K562 (cell line): ENCODE measurements at regions not wholly inside any gene's neighbourhood (a gene's known extent, or its start where the extent isn't known, plus 50 kb on each side); places are given as distances from the start of the nearest gene placed in this dataset.

Source experiments
- ATAC-seq: fragments of 200-7000 bp; cut with Tn5 transposase; 3 replicates; pipeline ENCODE4 v1.9.1; 2020; ENCODE audit warnings: moderate library complexity
- BruUV-seq: library from RNA; stranded (reverse); fragments of 400-500 nt; replicated peaks from 2 replicates; lab custom pipeline; 2021; lab: Mats Ljungman, UMichigan
- CTCF ChIA-PET: fragments of 300-600 bp; formaldehyde crosslinking; extraction: SDS; loops from one replicate; lab custom pipeline; 2021; ENCODE audit warnings: low intra/inter-chr PET ratio; lab: Yijun Ruan, JAX
- POLR2A ChIA-PET: fragments of 300-600, 350-650 bp; sonication (Branson Sonifier 250); formaldehyde crosslinking; extraction: SDS; loops from one replicate; lab custom pipeline; 2021; ENCODE audit warnings: antibody characterized with exemption, inconsistent platforms; lab: Yijun Ruan, JAX
- DNase-seq, 4 experiments: peaks; one replicate each; pipeline versions ENCODE4 v3.0.0 to v3.0.0-alpha.2; 2011 to 2018; ENCODE audit warnings: low spot score in 3 of 4, mixed read lengths in 3 of 4; ENCODE audit errors: extremely low read depth in 1 of 4
- FAIRE-seq: peaks from 2 replicates; lab custom pipeline; 2011; peaks lifted over from hg19 to GRCh38; lab: Jason Lieb, UNC
- H2AFZ ChIP-seq: 2 replicates; pipeline ENCODE4 v1.6.0; 2011; ENCODE audit warnings: low read depth, low read length, control low read depth, inconsistent platforms
- H3K27ac ChIP-seq: fragments of 200-600 bp; 3 replicates; pipeline ENCODE4 v1.8.0; 2011; ENCODE audit warnings: low read depth, mild to moderate bottlenecking, control low read depth, inconsistent platforms, low read length, moderate library complexity, mixed read lengths; ENCODE audit errors: extremely low read depth
- H3K27me3 ChIP-seq, 2 experiments: fragments of 300-600 bp in 1 of 2; 2 replicates in 1 of 2; 3 replicates in 1 of 2; pipeline versions ENCODE4 v1.6.0 to v1.8.0; 2011; ENCODE audit warnings: inconsistent platforms in 2 of 2, low read length in 2 of 2, mild to moderate bottlenecking in 1 of 2, mixed read lengths in 1 of 2, moderate library complexity in 1 of 2; ENCODE audit not compliant: control insufficient read depth in 2 of 2, insufficient read depth in 2 of 2
- H3K36me3 ChIP-seq: fragments of 300-600 bp; 3 replicates; pipeline ENCODE4 v1.8.0; 2011; ENCODE audit warnings: mild to moderate bottlenecking, low read length, inconsistent platforms; ENCODE audit not compliant: control insufficient read depth, insufficient read depth
- H3K4me1 ChIP-seq, 2 experiments: fragments of 200-600 bp in 1 of 2; replicated peaks in 1 of 2; 2 replicates in 1 of 2; 3 replicates in 1 of 2; pipeline versions ENCODE4 v1.5.1 to v1.8.0; 2011; ENCODE audit warnings: inconsistent platforms in 2 of 2, low read length in 2 of 2, mild to moderate bottlenecking in 1 of 2, mixed read lengths in 1 of 2, moderate library complexity in 1 of 2; ENCODE audit not compliant: control insufficient read depth in 2 of 2, insufficient read depth in 2 of 2
- H3K4me2 ChIP-seq: 2 replicates; pipeline ENCODE4 v1.6.1; 2011; ENCODE audit warnings: low read length, control low read depth, inconsistent platforms, mixed read lengths; ENCODE audit not compliant: insufficient read depth
- H3K4me3 ChIP-seq: fragments of 200-600 bp; sonication (generic), shearing (Covaris generic); 2 replicates; pipeline ENCODE4 v1.5.1; 2016; ENCODE audit warnings: control low read depth, inconsistent platforms
- H3K79me2 ChIP-seq: fragments of 200-600 bp; 3 replicates; pipeline ENCODE4 v1.8.0; 2011; ENCODE audit warnings: low read length, inconsistent platforms; ENCODE audit not compliant: control insufficient read depth, insufficient read depth
- H3K9ac ChIP-seq, 2 experiments: 2 replicates each; pipeline versions ENCODE4 v1.6.0 to v1.6.1; 2011; ENCODE audit warnings: low read depth in 2 of 2, low read length in 2 of 2, control low read depth in 1 of 2, inconsistent platforms in 1 of 2, mild to moderate bottlenecking in 1 of 2, mixed read lengths in 1 of 2; ENCODE audit not compliant: insufficient read depth in 1 of 2
- H3K9me1 ChIP-seq: one replicate; pipeline ENCODE4 v1.6.0; 2011; ENCODE audit warnings: inconsistent platforms, mild to moderate bottlenecking, low read length, moderate library complexity; ENCODE audit not compliant: control insufficient read depth, insufficient read depth
- H3K9me3 ChIP-seq: replicated peaks from 2 replicates; pipeline ENCODE4 v1.5.1; 2011; ENCODE audit warnings: low read depth, low read length, inconsistent platforms; ENCODE audit not compliant: control insufficient read depth, insufficient read depth
- H4K20me1 ChIP-seq: replicated peaks from 2 replicates; pipeline ENCODE4 v1.6.1; 2011; ENCODE audit warnings: low read length, inconsistent platforms, mixed read lengths; ENCODE audit not compliant: control insufficient read depth, insufficient read depth
- BCOR ChIP-seq: fragments of 450-650 bp; IDR thresholded peaks from 2 replicates; pipeline ENCODE4 v1.6.1; 2016
- EHMT2 ChIP-seq: fragments of 450-650 bp; IDR thresholded peaks from 2 replicates; pipeline ENCODE4 v1.6.1; 2018; ENCODE audit warnings: antibody characterized with exemption
- EZH2 ChIP-seq: IDR thresholded peaks from 2 replicates; pipeline ENCODE4 v1.6.1; 2012; ENCODE audit warnings: low read depth, mild to moderate bottlenecking, inconsistent platforms, low read length, borderline replicate concordance
- HDAC2 ChIP-seq: fragments of 450-650 bp; IDR thresholded peaks from 2 replicates; pipeline ENCODE4 v1.6.1; 2016; ENCODE audit warnings: mild to moderate bottlenecking
- ID3 ChIP-seq, 2 experiments: fragments of 250-450 bp in 1 of 2; fragments of 450-650 bp in 1 of 2; sonication (Bioruptor Pico) in 1 of 2; IDR thresholded peaks; 2 replicates each; pipeline versions ENCODE4 v1.6.1 to v1.8.0; 2016 to 2021; ENCODE audit warnings: mild to moderate bottlenecking in 2 of 2, moderate library complexity in 2 of 2, missing compliant biosample characterization in 1 of 2, missing genetic modification characterization in 1 of 2
- MTF1 ChIP-seq: fragments of 250-450 bp; sonication (Bioruptor Pico); IDR thresholded peaks from 2 replicates; pipeline ENCODE4 v1.9.0; 2021; ENCODE audit warnings: moderate library complexity, mild to moderate bottlenecking, inconsistent platforms, borderline replicate concordance
- MYC ChIP-seq, 2 experiments: fragments of 250-450 bp in 1 of 2; sonication (Bioruptor Pico) in 1 of 2; IDR thresholded peaks; 2 replicates each; pipeline versions ENCODE4 v1.5.1 to v1.6.1; 2012 to 2021; ENCODE audit warnings: low read depth in 2 of 2, borderline replicate concordance in 1 of 2, improper control_type of control experiment in 1 of 2, low read length in 1 of 2, mild to moderate bottlenecking in 1 of 2, moderate library complexity in 1 of 2
- NR0B1 ChIP-seq: fragments of 450-650 bp; IDR thresholded peaks from one replicate; pipeline ENCODE4 v1.6.1; 2018; ENCODE audit warnings: mild to moderate bottlenecking, moderate library complexity; ENCODE audit not compliant: partially characterized antibody
- SMARCA5 ChIP-seq: fragments of 450-650 bp; IDR thresholded peaks from 2 replicates; pipeline ENCODE4 v1.6.1; 2016
- SNRNP70 ChIP-seq: fragments of 200-400 bp; formaldehyde crosslinking; optimal IDR thresholded peaks from 2 replicates; pipeline ENCODE3; 2017; ENCODE audit warnings: low read depth, low read length
- SP1 ChIP-seq: sonication (generic); formaldehyde crosslinking; IDR thresholded peaks from 2 replicates; pipeline ENCODE4 v1.8.1; 2022; ENCODE audit warnings: mild to moderate bottlenecking, missing genetic modification reagents
- ZNF3 ChIP-seq: fragments of 250-450 bp; sonication (Bioruptor Pico); IDR thresholded peaks from 2 replicates; pipeline ENCODE4 v1.5.0; 2021; ENCODE audit warnings: mild to moderate bottlenecking, moderate library complexity
- ZNF507 ChIP-seq: conservative IDR thresholded peaks from 2 replicates; pipeline ENCODE4 v1.6.1; 2017; ENCODE audit warnings: missing genetic modification characterization, missing compliant biosample characterization
- WGBS: fragments of 100-300 bp; shearing (Covaris generic); methylation state at CpG from one replicate; pipeline ENCODE4 v1.1.6; 2016; ENCODE audit warnings: low coverage, mixed read lengths; ENCODE audit not compliant: insufficient coverage; ENCODE audit errors: missing lambda C conversion rate; 5-methylcytosine and 5-hydroxymethylcytosine counted together
- in situ Hi-C: fragments of 300-500 bp; cut with MboI; formaldehyde crosslinking; loops from 4 replicates; pipeline ENCODE4 v1.15.0; 2018; ENCODE audit warnings: inconsistent platforms, mixed read lengths
- intact Hi-C: fragments of 100-400 bp; cut with micrococcal nuclease; formaldehyde crosslinking; loops from 2 replicates; pipeline ENCODE4 v1.14.2; 2022
- TF ChIP-seq, protein P1 (sequence below): conservative IDR thresholded peaks from 2 replicates; pipeline ENCODE4 v1.6.1; 2011; ENCODE audit warnings: low read depth, mild to moderate bottlenecking, low read length; ENCODE audit not compliant: control insufficient read depth
- TF ChIP-seq, protein P2 (sequence below): fragments of 450-650 bp; IDR thresholded peaks from 2 replicates; pipeline ENCODE4 v1.6.1; 2017; ENCODE audit warnings: mild to moderate bottlenecking, moderate library complexity
- TF ChIP-seq, protein P3 (sequence below): fragments of 250-450 bp; sonication (Bioruptor Pico); IDR thresholded peaks from 2 replicates; pipeline ENCODE4 v1.9.0; 2021; ENCODE audit warnings: mild to moderate bottlenecking

DNA sequence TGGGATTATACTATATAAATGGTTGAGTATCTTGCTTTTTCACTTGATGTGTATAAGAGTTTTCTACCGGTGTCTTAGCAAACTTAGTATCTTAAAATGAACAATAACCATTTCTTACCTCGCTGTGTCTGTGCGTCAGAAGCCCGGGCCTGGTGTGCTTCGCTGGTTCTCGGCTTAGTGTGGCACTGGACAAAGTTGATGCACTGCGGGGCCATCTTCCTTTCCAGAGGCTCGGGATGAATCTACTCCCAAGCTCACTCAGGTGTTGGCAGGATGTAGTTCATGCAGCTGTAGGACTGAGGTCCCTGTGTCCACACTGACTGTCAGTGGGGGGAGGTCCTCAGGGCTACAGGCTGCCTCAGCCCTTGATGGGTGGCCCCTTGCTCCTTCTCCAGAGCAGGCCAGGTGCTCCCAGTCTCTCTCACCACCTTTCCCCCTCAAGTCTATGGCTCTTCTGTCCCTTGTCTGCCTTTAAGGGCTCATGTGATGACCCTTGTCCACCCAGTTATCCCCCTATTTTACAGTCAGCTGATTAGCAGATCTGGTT, 227.8 kb downstream of the GLRX3 start (continued):
- TF ChIP-seq MTF1 (CRISPR knock-in tag) (no peak), SMARCA5 (no peak), NR0B1 (no peak)

GRCh38 chr10:130364631-130365411, 228.6 kb downstream of the GLRX3 start:
- Histone ChIP-seq H4K20me1 (no peaks in the 10 kb centered on the region), H3K79me2 (no peaks in the 10 kb centered on the region), H3K36me3 (no peaks in the 10 kb centered on the region), H3K4me1 (no peaks in the 10 kb centered on the region), H3K27ac (no peak overlapping the region), H3K9ac (no peak overlapping the region), H3K9me1 (no peaks in the 10 kb centered on the region), H2AFZ (no peak overlapping the region), H3K4me2 (no peak overlapping the region), H3K4me3 (no peak overlapping the region), H3K9me3 (no peaks in the 10 kb centered on the region), H3K27me3 (peaks cover 0 to 26% of the 10 kb centered on the region in 2 experiments; a peak in 2 of 5 replicates)
- intact Hi-C loops: no loop called here
- no peak for FAIRE-seq
- in situ Hi-C loops: no loop called here
- ATAC-seq: no peak
- no TSS peak for BruUV-seq
- no peak for DNase-seq
- POLR2A ChIA-PET: no interaction called here
- CTCF ChIA-PET: no interaction called here
- WGBS: under 1% methylated on average over 12 of the region's 17 CpGs
- TF ChIP-seq ZNF3 (CRISPR knock-in tag) (no peak), BCOR (no peak), EHMT2 (no peak), ZNF507 (no peak), EZH2 (no peak), SP1 (CRISPR knock-in tag) (no peak), SNRNP70 (no peak), MYC (IDR thresholded peaks at IDR 0.05; ENCODE audit: low read depth, low read length) (no peak), MYC (CRISPR knock-in tag; IDR thresholded peaks at IDR 0.05; ENCODE audit: borderline replicate concordance, low read depth) (no peak), ID3 (CRISPR knock-in tag; IDR thresholded peaks at IDR 0.05) (no peak), ID3 (tag; IDR thresholded peaks at IDR 0.05) (no peak), HDAC2 (no peak)
- TF ChIP-seq, protein P1, sequence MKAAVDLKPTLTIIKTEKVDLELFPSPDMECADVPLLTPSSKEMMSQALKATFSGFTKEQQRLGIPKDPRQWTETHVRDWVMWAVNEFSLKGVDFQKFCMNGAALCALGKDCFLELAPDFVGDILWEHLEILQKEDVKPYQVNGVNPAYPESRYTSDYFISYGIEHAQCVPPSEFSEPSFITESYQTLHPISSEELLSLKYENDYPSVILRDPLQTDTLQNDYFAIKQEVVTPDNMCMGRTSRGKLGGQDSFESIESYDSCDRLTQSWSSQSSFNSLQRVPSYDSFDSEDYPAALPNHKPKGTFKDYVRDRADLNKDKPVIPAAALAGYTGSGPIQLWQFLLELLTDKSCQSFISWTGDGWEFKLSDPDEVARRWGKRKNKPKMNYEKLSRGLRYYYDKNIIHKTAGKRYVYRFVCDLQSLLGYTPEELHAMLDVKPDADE: no peak
- TF ChIP-seq, protein P2, sequence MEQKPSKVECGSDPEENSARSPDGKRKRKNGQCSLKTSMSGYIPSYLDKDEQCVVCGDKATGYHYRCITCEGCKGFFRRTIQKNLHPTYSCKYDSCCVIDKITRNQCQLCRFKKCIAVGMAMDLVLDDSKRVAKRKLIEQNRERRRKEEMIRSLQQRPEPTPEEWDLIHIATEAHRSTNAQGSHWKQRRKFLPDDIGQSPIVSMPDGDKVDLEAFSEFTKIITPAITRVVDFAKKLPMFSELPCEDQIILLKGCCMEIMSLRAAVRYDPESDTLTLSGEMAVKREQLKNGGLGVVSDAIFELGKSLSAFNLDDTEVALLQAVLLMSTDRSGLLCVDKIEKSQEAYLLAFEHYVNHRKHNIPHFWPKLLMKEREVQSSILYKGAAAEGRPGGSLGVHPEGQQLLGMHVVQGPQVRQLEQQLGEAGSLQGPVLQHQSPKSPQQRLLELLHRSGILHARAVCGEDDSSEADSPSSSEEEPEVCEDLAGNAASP: no peak
- TF ChIP-seq, protein P3, sequence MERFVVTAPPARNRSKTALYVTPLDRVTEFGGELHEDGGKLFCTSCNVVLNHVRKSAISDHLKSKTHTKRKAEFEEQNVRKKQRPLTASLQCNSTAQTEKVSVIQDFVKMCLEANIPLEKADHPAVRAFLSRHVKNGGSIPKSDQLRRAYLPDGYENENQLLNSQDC (CRISPR knock-in tag): no peak
